Inferior parietal cortex (tissue), 1 donor: ENCODE measurements at regions not wholly inside any gene's neighbourhood (a gene's known extent, or its start where the extent isn't known, plus 50 kb on each side); places are given as distances from the start of the nearest gene placed in this dataset.
"Not testable (repeated sequence)": the region's sequence is repeated elsewhere in the genome, so short reads cannot be mapped to it uniquely, and the experiment has no call there.

Experiments
- DNase-seq: peaks from one replicate; pipeline ENCODE4 v3.0.0-alpha.2; 2016; ENCODE audit errors: extremely low spot score

DNA sequence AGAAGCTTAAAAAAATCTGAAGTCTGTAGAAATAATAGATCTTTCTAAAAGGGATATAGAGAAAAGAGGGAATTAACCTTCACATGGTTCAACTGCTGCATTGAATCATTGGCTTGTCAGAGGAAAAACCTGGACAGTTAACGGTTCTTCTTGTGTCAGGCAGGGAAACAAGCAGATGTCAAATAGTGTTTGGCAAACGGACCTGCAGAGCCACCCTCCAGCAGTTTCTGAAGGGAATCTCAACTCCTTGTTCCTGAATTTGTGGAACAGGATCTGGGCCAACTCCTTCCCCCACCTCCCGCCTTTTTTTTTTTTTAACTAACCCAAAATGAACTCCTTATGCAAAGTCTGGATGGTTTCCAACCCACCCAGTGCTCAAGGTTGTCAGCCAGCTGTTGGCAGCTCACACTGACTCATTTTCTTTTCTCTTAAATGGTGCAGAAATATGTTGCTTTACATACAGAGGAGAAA, 187.3 kb downstream of the CAND1 start:
- peak; percentile 37 for DNase-seq

- no peak for DNase-seq
Measured at GRCh38 chr12:67457136-67457535, 188.0 kb downstream of the CAND1 start.

DNA sequence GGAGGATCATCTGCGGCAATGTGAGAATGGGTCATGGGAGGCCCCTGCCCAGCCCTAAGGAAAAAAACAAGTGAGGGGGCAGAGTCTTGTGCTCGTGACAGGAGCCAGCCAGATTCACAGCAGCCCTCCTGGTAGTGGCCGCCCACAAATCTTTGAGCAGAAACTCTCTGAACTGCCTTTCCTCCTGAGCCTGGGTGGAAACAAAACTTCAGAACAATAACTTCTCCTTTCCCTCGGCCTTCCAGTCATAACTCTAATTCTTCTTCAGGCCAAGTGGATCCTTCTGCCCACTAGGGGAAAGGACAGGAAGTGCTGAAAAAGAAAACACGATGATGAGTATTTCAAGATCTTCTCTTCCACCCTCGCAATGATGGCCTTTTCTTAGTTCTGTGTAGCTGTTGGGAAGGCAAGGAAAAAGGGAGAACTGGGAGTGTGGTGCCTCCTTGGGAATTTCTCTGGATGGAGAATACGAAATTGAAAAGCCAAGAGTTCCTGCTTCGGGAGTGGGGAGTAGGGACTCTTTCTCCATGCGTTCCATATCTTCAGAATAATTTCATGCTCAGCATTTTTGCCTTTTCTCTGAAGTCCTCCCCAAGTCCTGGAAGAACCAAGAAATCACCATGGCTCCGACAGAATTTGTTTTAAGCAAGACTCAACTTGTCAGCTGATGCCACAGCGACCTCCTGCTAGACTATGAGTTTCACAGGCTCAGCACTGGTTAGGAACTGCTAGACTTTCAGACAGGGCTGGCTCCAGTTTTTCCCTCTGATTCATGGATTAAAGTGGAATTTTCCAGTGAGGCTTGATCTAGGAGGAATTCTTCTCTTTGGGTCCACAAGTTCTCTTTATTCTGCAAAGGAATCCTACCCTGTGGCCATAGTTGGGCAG, 188.9 kb downstream of the CAND1 start:
- no peak for DNase-seq

DNA sequence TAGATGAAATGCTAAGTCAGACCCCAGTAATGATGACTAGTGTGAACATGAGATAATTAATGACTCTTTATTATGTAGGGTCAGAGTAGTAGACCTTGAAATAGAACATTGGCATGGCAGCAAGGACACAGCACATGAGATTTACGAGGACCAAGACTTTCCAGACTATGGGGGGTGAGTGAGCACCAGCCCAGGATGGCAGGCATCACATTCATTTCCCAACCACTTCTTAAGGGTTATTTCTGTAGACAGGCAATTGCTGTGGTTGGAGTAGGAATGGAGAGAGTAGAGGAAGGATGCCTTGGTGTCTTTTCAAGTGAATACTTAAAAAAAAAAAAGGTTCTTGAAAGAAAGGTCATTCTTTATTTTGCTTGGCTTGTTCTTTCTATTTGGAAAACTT, 189.4 kb upstream of the DYRK2 start:
- no peak for DNase-seq

GRCh38 chr12:67459578-67459977, 189.0 kb upstream of the DYRK2 start:
- no peak for DNase-seq

GRCh38 chr12:67460388-67460787, 188.2 kb upstream of the DYRK2 start:
- no peak for DNase-seq

GRCh38 chr12:67468549-67469245, 179.8 kb upstream of the DYRK2 start:
- DNase-seq, result no peak

- DNase-seq, result no peak
Measured at GRCh38 chr12:67469666-67470065, 178.9 kb upstream of the DYRK2 start.

- DNase-seq, result peak; percentile 40
Measured at GRCh38 chr12:67471810-67472209, 176.7 kb upstream of the DYRK2 start.

DNA sequence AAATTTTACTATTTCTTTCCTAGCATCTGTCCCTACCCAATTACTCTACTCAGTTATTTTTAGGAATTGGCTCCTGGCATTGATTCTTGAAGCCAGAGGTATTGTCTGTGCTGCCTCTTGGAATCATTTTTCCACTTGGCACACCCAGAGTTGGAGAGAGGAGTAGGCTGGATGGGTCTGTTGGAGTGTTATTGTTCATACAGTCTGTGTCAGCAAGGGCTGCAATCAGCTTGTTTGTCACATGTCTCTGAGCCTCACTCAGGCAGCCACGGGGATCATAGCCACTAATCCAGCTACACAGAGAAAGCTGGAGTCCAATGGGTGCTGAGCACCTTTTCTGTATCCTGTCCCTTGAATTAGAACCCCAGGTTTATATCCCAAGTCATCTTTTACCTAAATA, 176.0 kb upstream of the DYRK2 start:
- peak; percentile 61 for DNase-seq

DNA sequence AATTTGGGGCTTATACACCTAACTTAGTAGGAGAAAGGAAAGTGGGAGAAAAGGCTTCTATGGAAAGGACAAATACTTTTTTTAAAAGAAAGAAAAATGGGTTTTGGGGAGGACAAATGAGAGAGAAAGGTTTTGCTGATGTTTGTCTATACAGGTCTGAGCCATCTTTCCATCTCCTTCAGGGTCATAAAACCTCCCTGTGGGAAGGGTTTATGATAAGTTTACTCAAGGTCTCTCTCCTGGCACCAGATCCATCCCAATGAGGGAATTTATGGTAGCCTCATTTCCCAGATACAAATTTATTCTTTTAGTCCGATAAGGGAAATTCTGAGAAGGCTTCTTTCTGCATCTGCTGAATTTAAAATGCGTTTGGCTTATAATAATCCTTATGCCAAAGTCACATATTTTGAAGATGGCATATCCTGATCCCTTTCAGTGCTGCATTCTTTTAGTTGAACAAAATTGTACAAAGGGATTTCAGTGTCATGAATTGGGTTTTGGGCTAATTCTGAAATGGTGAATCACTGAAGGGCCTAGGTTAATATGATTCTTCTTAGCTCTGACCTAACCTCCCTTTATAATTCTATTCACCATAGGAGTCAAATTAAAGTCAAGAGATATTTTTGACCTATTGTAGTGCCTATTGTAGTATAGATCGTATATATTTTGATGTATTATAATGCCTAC, 173.5 kb upstream of the DYRK2 start:
- DNase-seq, result no peak

- no peak for DNase-seq
Measured at GRCh38 chr12:67475725-67476124, 172.8 kb upstream of the DYRK2 start.

DNA sequence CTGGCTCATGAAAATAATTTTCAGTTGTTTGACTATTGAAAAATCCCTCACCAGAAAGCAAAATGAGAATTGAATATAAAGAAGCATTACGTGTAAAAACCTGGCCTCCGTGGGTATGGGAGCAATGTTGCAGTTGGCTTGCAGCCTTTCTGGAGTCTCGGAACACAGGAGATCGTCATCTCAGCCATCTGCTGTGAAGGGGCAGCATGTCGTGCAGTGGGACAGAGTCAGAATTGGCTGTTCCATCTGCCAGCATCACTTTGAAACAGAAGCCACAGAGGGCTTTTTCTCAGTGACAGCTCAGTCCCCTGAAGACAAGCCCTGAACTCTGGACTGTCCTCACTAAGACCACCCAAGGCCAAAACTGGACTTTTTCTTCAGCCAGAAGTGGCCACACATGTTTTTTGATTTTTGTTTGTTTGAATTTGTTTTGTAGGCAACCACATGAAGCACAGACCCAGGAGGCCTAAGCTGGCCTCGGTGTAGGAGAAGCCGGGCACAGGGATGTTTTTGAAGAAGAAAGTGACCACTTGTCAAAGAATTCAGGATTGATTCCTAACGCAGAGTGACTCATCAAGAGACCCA, 170.8 kb upstream of the DYRK2 start:
- DNase-seq, result no peak

- DNase-seq, result peak; percentile 43
Measured at GRCh38 chr12:67482751-67483661, 165.5 kb upstream of the DYRK2 start.

GRCh38 chr12:67483871-67484554, 164.5 kb upstream of the DYRK2 start:
- no peak for DNase-seq

DNA sequence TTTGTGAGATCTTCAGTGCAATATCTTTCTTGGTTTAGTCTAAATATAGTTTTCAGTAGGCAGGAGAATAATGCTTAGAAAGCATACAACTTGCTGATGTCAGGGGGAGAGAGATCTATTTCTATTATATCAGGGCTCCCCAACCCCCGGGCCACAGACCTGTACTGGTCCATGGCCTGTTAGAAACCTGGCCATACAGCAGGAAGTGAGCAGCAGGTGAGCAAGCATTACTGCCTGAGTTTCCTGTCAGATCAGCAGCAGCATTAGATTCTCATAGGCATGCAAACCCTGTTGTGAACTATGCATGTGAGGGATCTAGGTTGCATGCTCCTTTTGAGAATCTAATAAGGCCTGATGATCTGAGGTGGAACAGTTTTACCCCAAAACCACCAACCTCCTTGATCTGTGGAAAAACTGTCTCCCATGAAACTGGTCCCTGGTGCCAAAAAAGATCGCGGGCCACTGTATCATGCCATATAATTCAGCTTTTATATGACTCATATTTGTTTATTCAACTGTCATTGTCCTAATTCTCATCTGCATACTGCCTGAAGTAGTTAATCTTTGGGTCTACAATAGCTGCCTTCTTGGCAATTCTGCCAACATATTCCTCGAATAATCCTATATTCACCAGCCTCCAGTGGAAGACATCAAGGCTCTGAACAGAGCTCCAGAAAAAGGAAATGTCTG, 163.6 kb upstream of the DYRK2 start:
- DNase-seq, result no peak

GRCh38 chr12:67486671-67487070, 161.9 kb upstream of the DYRK2 start:
- no peak for DNase-seq

- not testable (repeated sequence) for DNase-seq
Measured at GRCh38 chr12:67488349-67488748, 160.2 kb upstream of the DYRK2 start.

GRCh38 chr12:67489007-67489406, 159.5 kb upstream of the DYRK2 start:
- DNase-seq, result no peak

DNA sequence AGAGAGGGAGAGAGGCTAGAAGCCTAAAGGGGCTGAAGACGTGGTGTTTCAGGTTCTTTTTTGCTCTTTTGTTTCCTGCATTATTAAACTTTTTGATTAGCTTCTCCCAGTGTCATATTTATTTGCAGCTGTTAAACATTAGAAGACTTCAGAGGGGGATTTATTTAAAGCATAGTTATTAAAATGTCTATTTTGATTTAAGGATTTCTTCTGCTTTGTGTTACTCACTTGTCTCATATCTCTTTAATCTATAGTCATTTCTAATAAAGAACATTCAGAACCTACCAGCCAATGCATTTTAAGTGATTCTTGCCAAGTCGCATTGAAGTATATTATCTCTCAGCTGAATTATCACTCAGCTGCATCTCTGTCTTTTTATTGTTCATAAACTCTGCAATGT, 152.0 kb upstream of the DYRK2 start:
- DNase-seq, result no peak
